ENCODE measurements at regions not wholly inside any gene's neighbourhood (a gene's known extent, or its start where the extent isn't known, plus 50 kb on each side); places are given as distances from the start of the nearest gene placed in this dataset.

DNA sequence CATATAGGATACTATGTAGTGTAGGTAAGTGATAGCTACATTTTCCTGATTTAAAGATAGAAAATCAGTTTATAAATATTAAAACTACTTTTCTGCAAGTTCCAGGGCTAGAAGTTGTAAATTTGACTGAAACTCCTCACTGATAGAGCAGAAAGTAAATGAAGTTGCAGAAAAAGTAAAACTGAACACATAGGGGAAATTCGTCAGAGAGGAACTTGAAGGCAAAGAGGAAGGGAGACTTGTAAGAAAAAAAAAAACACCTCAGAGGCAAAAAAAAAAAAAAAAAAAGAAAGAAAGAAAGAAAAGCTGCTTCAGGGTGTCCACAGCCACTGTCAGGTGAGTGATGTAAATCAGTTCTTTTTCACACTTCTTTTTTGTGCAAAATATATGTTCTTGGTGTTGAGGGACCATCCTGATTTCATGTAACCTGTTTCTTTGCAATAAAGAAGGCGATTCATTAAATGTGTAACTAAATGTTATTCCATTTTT is 336.2 kb upstream of the ZNF462 start:
- no peak overlapping the region for H3K4me3 ChIP-seq (ENCODE audit: low read depth, low read length)
- no peaks in the 10 kb centered on the region for H3K36me3 ChIP-seq (ENCODE audit: control insufficient read depth, insufficient read depth, low read length)
- no peak overlapping the region for H3K27ac ChIP-seq (ENCODE audit: low read depth, low read length)
- H3K9ac ChIP-seq (ENCODE audit: low read length): no peak overlapping the region
- no peaks in the 10 kb centered on the region for H3K4me1 ChIP-seq (ENCODE audit: control insufficient read depth, insufficient read depth, low read length)
- H3K9me3 ChIP-seq (ENCODE audit: control insufficient read depth, insufficient read depth, low read depth, low read length): no peaks in the 10 kb centered on the region
- H3K27me3 ChIP-seq (ENCODE audit: control insufficient read depth, insufficient read depth, low read length): no peaks in the 10 kb centered on the region

DNA sequence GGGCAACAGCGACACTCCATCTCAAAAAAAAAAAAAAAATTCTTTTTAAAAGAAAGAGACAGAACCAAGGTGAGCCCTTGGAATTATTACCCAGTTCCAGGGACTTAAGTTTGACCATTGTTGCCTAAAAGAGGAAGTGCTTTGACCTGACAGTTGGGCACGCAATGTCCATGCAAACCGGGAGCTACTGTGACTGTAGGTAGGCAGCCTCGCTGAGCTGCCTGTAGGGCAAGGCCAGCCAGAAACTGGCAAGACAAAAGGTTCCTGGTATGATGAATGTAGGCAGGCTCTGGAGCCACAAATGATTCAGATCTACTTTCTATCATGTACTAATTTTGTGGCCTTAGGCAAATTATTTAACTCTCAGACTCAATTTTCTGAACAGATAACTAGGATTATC is 334.8 kb upstream of the ZNF462 start:
- H3K9me3 ChIP-seq (ENCODE audit: control insufficient read depth, insufficient read depth, low read depth, low read length): no peaks in the 10 kb centered on the region
- H3K27me3 ChIP-seq (ENCODE audit: control insufficient read depth, insufficient read depth, low read length): no peaks in the 10 kb centered on the region
- H3K9ac ChIP-seq (ENCODE audit: low read length): no peak overlapping the region
- no peaks in the 10 kb centered on the region for H3K36me3 ChIP-seq (ENCODE audit: control insufficient read depth, insufficient read depth, low read length)
- no peak overlapping the region for H3K4me3 ChIP-seq (ENCODE audit: low read depth, low read length)
- H3K27ac ChIP-seq (ENCODE audit: low read depth, low read length): no peak overlapping the region
- H3K4me1 ChIP-seq (ENCODE audit: control insufficient read depth, insufficient read depth, low read length): no peaks in the 10 kb centered on the region

- no peak overlapping the region for H3K4me3 ChIP-seq (ENCODE audit: low read depth, low read length)
- H3K27me3 ChIP-seq (ENCODE audit: control insufficient read depth, insufficient read depth, low read length): no peaks in the 10 kb centered on the region
- H3K9ac ChIP-seq (ENCODE audit: low read length): no peak overlapping the region
Observed at GRCh38 chr9:106529616-106530015, 333.4 kb upstream of the ZNF462 start.

DNA sequence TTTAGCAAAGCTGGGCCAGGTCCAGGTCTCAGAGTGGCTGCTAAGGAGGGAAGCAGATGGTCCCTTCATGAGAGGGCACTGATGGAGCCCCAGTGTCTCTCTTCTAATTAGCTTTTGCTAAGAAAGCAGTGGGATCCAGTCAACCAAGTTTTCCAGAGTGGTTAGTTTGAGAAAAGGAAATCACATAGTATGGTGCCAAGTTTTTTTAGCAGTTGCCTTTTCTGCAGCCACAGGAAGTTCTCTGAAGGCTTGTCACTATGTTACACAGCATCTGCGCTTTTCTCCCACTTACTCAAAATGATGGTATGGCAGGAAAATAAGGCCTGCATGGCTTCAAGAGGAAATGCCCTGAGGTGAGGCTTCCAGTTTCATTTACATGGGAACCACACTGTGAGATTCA is 331.5 kb upstream of the ZNF462 start:
- Histone ChIP-seq H3K27me3 (ENCODE audit: control insufficient read depth, insufficient read depth, low read length) (no peaks in the 10 kb centered on the region), H3K9me3 (ENCODE audit: control insufficient read depth, insufficient read depth, low read depth, low read length) (no peaks in the 10 kb centered on the region), H3K4me3 (ENCODE audit: low read depth, low read length) (no peak overlapping the region), H3K36me3 (ENCODE audit: control insufficient read depth, insufficient read depth, low read length) (no peaks in the 10 kb centered on the region), H3K4me1 (ENCODE audit: control insufficient read depth, insufficient read depth, low read length) (peaks cover 7% of the 10 kb centered on the region; the same call in 1 of the 2 replicates), H3K9ac (ENCODE audit: low read length) (no peak overlapping the region), H3K27ac (ENCODE audit: low read depth, low read length) (no peak overlapping the region)

More at GRCh38 chr9:106529616-106530015, 333.4 kb upstream of the ZNF462 start:
- no peak overlapping the region for H3K27ac ChIP-seq (ENCODE audit: low read depth, low read length)
- H3K9me3 ChIP-seq (ENCODE audit: control insufficient read depth, insufficient read depth, low read depth, low read length): no peaks in the 10 kb centered on the region
- H3K36me3 ChIP-seq (ENCODE audit: control insufficient read depth, insufficient read depth, low read length): no peaks in the 10 kb centered on the region
- H3K4me1 ChIP-seq (ENCODE audit: control insufficient read depth, insufficient read depth, low read length): no peaks in the 10 kb centered on the region

GRCh38 chr9:106532306-106533015 is 330.5 kb upstream of the ZNF462 start:
- H3K9ac ChIP-seq (ENCODE audit: low read length): no peak overlapping the region
- H3K4me1 ChIP-seq (ENCODE audit: control insufficient read depth, insufficient read depth, low read length): peaks cover 7% of the 10 kb centered on the region; the same call in 1 of the 2 replicates
- H3K36me3 ChIP-seq (ENCODE audit: control insufficient read depth, insufficient read depth, low read length): no peaks in the 10 kb centered on the region
- H3K27me3 ChIP-seq (ENCODE audit: control insufficient read depth, insufficient read depth, low read length): no peaks in the 10 kb centered on the region
- H3K9me3 ChIP-seq (ENCODE audit: control insufficient read depth, insufficient read depth, low read depth, low read length): no peaks in the 10 kb centered on the region
- no peak overlapping the region for H3K4me3 ChIP-seq (ENCODE audit: low read depth, low read length)
- no peak overlapping the region for H3K27ac ChIP-seq (ENCODE audit: low read depth, low read length)

DNA sequence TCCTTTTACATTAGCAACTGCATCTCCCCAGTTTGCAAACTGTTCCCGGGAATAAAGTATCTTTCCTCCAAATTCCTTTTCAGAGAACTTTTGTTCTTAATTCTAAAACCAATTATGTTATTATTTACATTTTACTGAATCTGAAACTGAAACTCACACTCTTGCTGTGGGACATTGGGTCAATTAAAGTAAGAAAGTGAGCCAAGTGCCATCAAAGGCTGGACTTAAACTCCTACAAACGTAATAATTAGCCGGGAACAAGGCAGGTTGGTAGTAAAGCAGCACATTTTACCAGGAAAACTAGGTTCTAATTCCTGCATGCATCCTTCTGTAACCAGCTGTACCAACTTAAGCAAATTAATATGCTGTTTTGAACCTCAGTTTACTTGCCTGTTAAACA is 328.2 kb upstream of the ZNF462 start:
- Histone ChIP-seq H3K4me3 (ENCODE audit: low read depth, low read length) (no peak overlapping the region), H3K9me3 (ENCODE audit: control insufficient read depth, insufficient read depth, low read depth, low read length) (no peaks in the 10 kb centered on the region), H3K27ac (ENCODE audit: low read depth, low read length) (no peak overlapping the region), H3K9ac (ENCODE audit: low read length) (no peak overlapping the region), H3K36me3 (ENCODE audit: control insufficient read depth, insufficient read depth, low read length) (no peaks in the 10 kb centered on the region), H3K27me3 (ENCODE audit: control insufficient read depth, insufficient read depth, low read length) (no peaks in the 10 kb centered on the region), H3K4me1 (ENCODE audit: control insufficient read depth, insufficient read depth, low read length) (peaks cover 7% of the 10 kb centered on the region; the same call in 1 of the 2 replicates)

GRCh38 chr9:106535439-106535838 is 327.5 kb upstream of the ZNF462 start:
- Histone ChIP-seq H3K9me3 (ENCODE audit: control insufficient read depth, insufficient read depth, low read depth, low read length) (no peaks in the 10 kb centered on the region), H3K4me3 (ENCODE audit: low read depth, low read length) (no peak overlapping the region), H3K36me3 (ENCODE audit: control insufficient read depth, insufficient read depth, low read length) (no peaks in the 10 kb centered on the region), H3K9ac (ENCODE audit: low read length) (no peak overlapping the region), H3K27ac (ENCODE audit: low read depth, low read length) (no peak overlapping the region), H3K4me1 (ENCODE audit: control insufficient read depth, insufficient read depth, low read length) (peaks cover 7% of the 10 kb centered on the region; the same call in 1 of the 2 replicates), H3K27me3 (ENCODE audit: control insufficient read depth, insufficient read depth, low read length) (no peaks in the 10 kb centered on the region)

DNA sequence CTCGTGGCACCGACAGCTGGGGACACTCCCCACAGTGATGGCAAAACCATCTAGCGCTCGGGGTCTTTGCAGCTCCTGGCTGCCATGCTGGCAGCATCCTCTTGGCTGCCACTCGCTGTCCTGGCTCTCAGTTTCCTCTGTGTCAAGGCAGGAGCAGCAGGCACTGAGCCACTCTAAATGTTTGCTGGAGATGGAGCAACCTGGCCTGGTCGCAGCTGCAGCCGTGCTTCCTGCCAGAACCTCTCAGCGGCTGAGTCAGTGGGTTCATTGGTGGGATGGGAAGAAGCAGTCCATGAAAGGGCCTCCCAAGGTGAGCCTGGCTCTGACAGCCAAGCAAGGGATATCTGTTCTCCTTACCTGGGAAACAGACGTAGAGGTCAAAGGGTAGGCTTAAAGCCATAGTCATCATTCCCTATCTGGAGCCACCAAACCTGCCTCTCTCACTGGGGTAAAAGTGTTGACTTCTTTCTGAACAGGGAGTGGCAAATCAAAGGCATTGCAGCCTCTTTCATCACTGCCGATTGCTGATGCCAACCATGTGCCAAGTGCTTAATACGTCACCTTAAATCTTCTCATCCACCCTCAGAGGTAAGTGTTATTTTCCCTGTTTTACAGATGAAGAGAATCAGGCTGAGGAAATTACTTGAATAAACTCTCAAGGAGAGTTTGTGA is 304.8 kb upstream of the ZNF462 start:
- Histone ChIP-seq H3K9ac (ENCODE audit: low read length) (no peak overlapping the region), H3K9me3 (ENCODE audit: control insufficient read depth, insufficient read depth, low read depth, low read length) (peaks cover 12% of the 10 kb centered on the region), H3K27me3 (ENCODE audit: control insufficient read depth, insufficient read depth, low read length) (no peaks in the 10 kb centered on the region), H3K27ac (ENCODE audit: low read depth, low read length) (no peak overlapping the region), H3K4me3 (ENCODE audit: low read depth, low read length) (no peak overlapping the region), H3K36me3 (ENCODE audit: control insufficient read depth, insufficient read depth, low read length) (no peaks in the 10 kb centered on the region), H3K4me1 (ENCODE audit: control insufficient read depth, insufficient read depth, low read length) (no peaks in the 10 kb centered on the region)

DNA sequence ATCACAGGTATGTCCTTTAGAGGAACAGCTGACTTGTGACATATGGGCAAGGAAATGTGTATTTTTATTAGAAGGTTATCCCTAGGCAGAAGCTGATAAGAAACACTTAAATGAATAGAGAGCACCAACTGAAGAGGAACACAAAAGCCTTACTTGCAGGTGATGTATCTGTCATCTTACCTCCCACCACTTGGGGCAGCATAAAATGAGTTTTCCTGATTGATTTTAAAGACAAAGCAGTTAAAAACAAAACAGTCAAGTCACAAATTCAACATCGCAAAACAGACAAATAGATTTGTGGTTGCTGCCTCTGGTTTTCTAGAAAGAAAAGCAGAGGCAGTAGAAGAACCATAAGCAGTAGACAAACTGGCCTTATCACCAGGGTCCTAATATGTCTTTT is 302.4 kb upstream of the ZNF462 start:
- Histone ChIP-seq H3K27ac (ENCODE audit: low read depth, low read length) (no peak overlapping the region), H3K9me3 (ENCODE audit: control insufficient read depth, insufficient read depth, low read depth, low read length) (peaks cover 1% of the 10 kb centered on the region; the same call in 1 of the 2 replicates), H3K36me3 (ENCODE audit: control insufficient read depth, insufficient read depth, low read length) (no peaks in the 10 kb centered on the region), H3K27me3 (ENCODE audit: control insufficient read depth, insufficient read depth, low read length) (no peaks in the 10 kb centered on the region), H3K4me3 (ENCODE audit: low read depth, low read length) (no peak overlapping the region), H3K9ac (ENCODE audit: low read length) (no peak overlapping the region), H3K4me1 (ENCODE audit: control insufficient read depth, insufficient read depth, low read length) (no peaks in the 10 kb centered on the region)

GRCh38 chr9:106575823-106576222 is 287.1 kb upstream of the ZNF462 start:
- H3K36me3 ChIP-seq (ENCODE audit: control insufficient read depth, insufficient read depth, low read length): no peaks in the 10 kb centered on the region
- H3K27me3 ChIP-seq (ENCODE audit: control insufficient read depth, insufficient read depth, low read length): no peaks in the 10 kb centered on the region
- no peak overlapping the region for H3K27ac ChIP-seq (ENCODE audit: low read depth, low read length)
- no peak overlapping the region for H3K9ac ChIP-seq (ENCODE audit: low read length)
- H3K9me3 ChIP-seq (ENCODE audit: control insufficient read depth, insufficient read depth, low read depth, low read length): no peaks in the 10 kb centered on the region
- H3K4me1 ChIP-seq (ENCODE audit: control insufficient read depth, insufficient read depth, low read length): no peaks in the 10 kb centered on the region
- H3K4me3 ChIP-seq (ENCODE audit: low read depth, low read length): no peak overlapping the region

GRCh38 chr9:106576232-106576760 is 286.7 kb upstream of the ZNF462 start:
- no peaks in the 10 kb centered on the region for H3K4me1 ChIP-seq (ENCODE audit: control insufficient read depth, insufficient read depth, low read length)
- H3K9ac ChIP-seq (ENCODE audit: low read length): no peak overlapping the region
- no peak overlapping the region for H3K27ac ChIP-seq (ENCODE audit: low read depth, low read length)
- H3K9me3 ChIP-seq (ENCODE audit: control insufficient read depth, insufficient read depth, low read depth, low read length): no peaks in the 10 kb centered on the region
- H3K4me3 ChIP-seq (ENCODE audit: low read depth, low read length): no peak overlapping the region
- no peaks in the 10 kb centered on the region for H3K27me3 ChIP-seq (ENCODE audit: control insufficient read depth, insufficient read depth, low read length)
- H3K36me3 ChIP-seq (ENCODE audit: control insufficient read depth, insufficient read depth, low read length): no peaks in the 10 kb centered on the region
